DND-41 (cell line): ENCODE measurements at regions not wholly inside any gene's neighbourhood (a gene's known extent, or its start where the extent isn't known, plus 50 kb on each side); places are given as distances from the start of the nearest gene placed in this dataset.

Source experiments
- ATAC-seq: fragments of 200-7000 bp; cut with Tn5 transposase; 3 replicates; pipeline ENCODE4 v1.9.1; 2021; ENCODE audit warnings: low read depth; ENCODE audit not compliant: insufficient read depth
- DNase-seq: peaks from one replicate; pipeline ENCODE4 v3.0.0-alpha.2; 2020
- H2AFZ ChIP-seq: 2 replicates; pipeline ENCODE4 v1.6.0; 2012; ENCODE audit warnings: low read depth, low read length
- H3K27ac ChIP-seq: 2 replicates; pipeline ENCODE4 v1.5.1; 2012; ENCODE audit warnings: low read length, inconsistent platforms
- H3K27me3 ChIP-seq: fragments of 200-600 bp; sonication (generic); 2 replicates; pipeline ENCODE4 v1.6.0; 2012; ENCODE audit warnings: low read length, mild to moderate bottlenecking, inconsistent platforms; ENCODE audit not compliant: insufficient read depth, poor library complexity
- H3K36me3 ChIP-seq: 2 replicates; pipeline ENCODE4 v1.5.1; 2012; ENCODE audit warnings: low read length, inconsistent platforms; ENCODE audit not compliant: insufficient read depth
- H3K4me1 ChIP-seq: 2 replicates; pipeline ENCODE4 v1.5.1; 2012; ENCODE audit warnings: mild to moderate bottlenecking, low read length; ENCODE audit not compliant: insufficient read depth
- H3K4me2 ChIP-seq: 2 replicates; pipeline ENCODE4 v1.6.0; 2012; ENCODE audit warnings: mild to moderate bottlenecking, moderate library complexity, low read length, inconsistent platforms; ENCODE audit not compliant: insufficient read depth
- H3K4me3 ChIP-seq, 2 experiments: fragments of 200-600 bp in 1 of 2; shearing (Covaris generic) in 1 of 2; 2 replicates each; pipeline ENCODE4 v1.5.1; 2012 to 2016; ENCODE audit warnings: inconsistent platforms in 2 of 2, low read length in 2 of 2, mild to moderate bottlenecking in 2 of 2, low read depth in 1 of 2, moderate library complexity in 1 of 2
- H3K79me2 ChIP-seq: 2 replicates; pipeline ENCODE4 v1.6.0; 2012; ENCODE audit warnings: low read length, inconsistent platforms; ENCODE audit not compliant: insufficient read depth
- H3K9ac ChIP-seq: 2 replicates; pipeline ENCODE4 v1.6.0; 2012; ENCODE audit warnings: low read depth, mild to moderate bottlenecking, inconsistent platforms, low read length, moderate library complexity
- H3K9me3 ChIP-seq: 2 replicates; pipeline ENCODE4 v1.5.1; 2012; ENCODE audit warnings: low read length, moderate library complexity, mild to moderate bottlenecking, inconsistent platforms; ENCODE audit not compliant: insufficient read depth, severe bottlenecking
- H4K20me1 ChIP-seq: 2 replicates; pipeline ENCODE4 v1.6.0; 2012; ENCODE audit warnings: low read length; ENCODE audit not compliant: insufficient read depth
- CTCF ChIP-seq: IDR thresholded peaks from 2 replicates; pipeline ENCODE4 v1.5.1; 2012; ENCODE audit warnings: borderline replicate concordance, low read length, moderate library complexity, mild to moderate bottlenecking; ENCODE audit not compliant: poor library complexity, severe bottlenecking; ENCODE audit errors: extremely low read depth
- EZH2 ChIP-seq: IDR thresholded peaks from 3 replicates; pipeline ENCODE4 v1.6.1; 2012; ENCODE audit warnings: borderline replicate concordance, low read depth, mild to moderate bottlenecking, moderate library complexity, low read length, inconsistent platforms; ENCODE audit not compliant: severe bottlenecking

GRCh38 chr2:224260372-224261020 lies 141.4 kb downstream of the FAM124B start:
- ATAC-seq: no peak

GRCh38 chr2:224259831-224260230 lies 142.1 kb downstream of the FAM124B start:
- Histone ChIP-seq H3K27ac (no peak overlapping the region), H3K36me3 (no peaks in the 10 kb centered on the region), H3K4me2 (no peak overlapping the region), H3K4me1 (no peaks in the 10 kb centered on the region), H3K27me3 (no peaks in the 10 kb centered on the region), H3K4me3 (no peak overlapping the region), H3K9me3 (no peaks in the 10 kb centered on the region), H4K20me1 (no peaks in the 10 kb centered on the region), H2AFZ (no peak overlapping the region), H3K9ac (no peak overlapping the region), H3K79me2 (no peaks in the 10 kb centered on the region)
- no peak for TF ChIP-seq CTCF
- no peak for TF ChIP-seq EZH2
- DNase-seq (no peak), ATAC-seq (no peak)

More at GRCh38 chr2:224260372-224261020, 141.4 kb downstream of the FAM124B start:
- DNase-seq: no peak
- Histone ChIP-seq H3K79me2 (no peaks in the 10 kb centered on the region), H3K36me3 (no peaks in the 10 kb centered on the region), H3K4me2 (no peak overlapping the region), H3K4me1 (no peaks in the 10 kb centered on the region), H3K9ac (no peak overlapping the region), H3K4me3 (no peak overlapping the region), H3K9me3 (no peaks in the 10 kb centered on the region), H3K27me3 (no peaks in the 10 kb centered on the region), H2AFZ (no peak overlapping the region; the same call in 1 of the 2 replicates), H4K20me1 (no peaks in the 10 kb centered on the region), H3K27ac (no peak overlapping the region)
- TF ChIP-seq CTCF (no peak), EZH2 (no peak)

DNA sequence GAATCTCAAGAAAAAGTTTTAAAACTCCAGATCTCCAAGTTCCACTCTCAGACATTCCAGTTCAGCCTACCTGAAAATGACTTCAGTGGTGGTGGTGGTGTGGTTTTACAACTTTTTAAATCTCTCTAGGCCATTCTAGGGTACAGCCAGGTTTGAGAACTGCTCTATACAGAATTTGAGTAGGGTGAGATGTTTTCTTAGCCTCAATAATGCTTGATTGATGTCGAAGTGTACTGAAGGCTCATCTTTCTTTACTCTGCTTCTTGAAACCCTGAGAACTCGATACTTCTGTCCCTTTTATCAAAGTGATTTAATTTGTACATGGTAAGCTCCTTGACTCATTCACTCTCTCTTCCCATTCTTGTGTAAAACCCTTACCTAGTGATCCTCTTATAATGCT lies 143.8 kb downstream of the FAM124B start:
- Histone ChIP-seq H2AFZ (no peak overlapping the region), H3K27me3 (no peaks in the 10 kb centered on the region), H3K36me3 (no peaks in the 10 kb centered on the region), H4K20me1 (no peaks in the 10 kb centered on the region), H3K9ac (no peak overlapping the region), H3K4me1 (no peaks in the 10 kb centered on the region), H3K79me2 (no peaks in the 10 kb centered on the region), H3K9me3 (no peaks in the 10 kb centered on the region), H3K27ac (no peak overlapping the region), H3K4me2 (no peak overlapping the region), H3K4me3 (no peak overlapping the region)
- TF ChIP-seq EZH2 (no peak), CTCF (no peak)
- DNase-seq: no peak
- ATAC-seq: no peak

- TF ChIP-seq EZH2: no peak
- TF ChIP-seq CTCF: no peak
- DNase-seq (no peak), ATAC-seq (no peak)
- Histone ChIP-seq H3K9me3 (no peaks in the 10 kb centered on the region), H3K9ac (no peak overlapping the region), H3K36me3 (no peaks in the 10 kb centered on the region), H3K27ac (no peak overlapping the region), H3K4me1 (no peaks in the 10 kb centered on the region), H3K4me3 (no peak overlapping the region), H3K79me2 (no peaks in the 10 kb centered on the region), H2AFZ (no peak overlapping the region), H3K4me2 (no peak overlapping the region), H3K27me3 (no peaks in the 10 kb centered on the region), H4K20me1 (no peaks in the 10 kb centered on the region)
Measured at GRCh38 chr2:224257156-224257555, 144.8 kb downstream of the FAM124B start.
